ENCODE measurements at regions not wholly inside any gene's neighbourhood (a gene's known extent, or its start where the extent isn't known, plus 50 kb on each side); places are given as distances from the start of the nearest gene placed in this dataset.

DNA sequence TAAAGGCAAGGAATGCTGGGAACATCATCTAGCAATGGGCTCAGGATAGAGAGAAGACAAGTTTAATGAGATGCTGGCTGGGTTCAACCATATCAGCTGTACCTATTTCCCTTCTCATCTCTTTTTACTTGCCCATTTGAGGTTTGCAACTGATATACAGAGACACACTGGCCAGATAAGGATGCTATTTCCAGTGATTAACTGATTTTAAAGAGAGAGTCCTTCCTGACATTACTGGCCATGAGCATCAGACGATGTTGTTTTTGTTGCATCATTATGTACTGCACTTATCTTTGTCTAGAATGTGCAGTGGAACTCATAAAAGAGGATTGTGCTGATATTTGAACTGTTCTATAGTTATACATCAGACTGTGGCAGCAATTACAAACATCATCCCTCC is 252.7 kb downstream of the BTBD3 start:
- H3K27ac Mint-ChIP-seq = no peak overlapping the region
- ChIA-PET CTCF (no interaction called here), POLR2A (no interaction called here)
- H3K4me1 Mint-ChIP-seq (ENCODE audit: low read depth) = no peaks in the 10 kb centered on the region
- peaks cover 35% of the 10 kb centered on the region for H3K9me3 Mint-ChIP-seq
- no peak overlapping the region for H3K4me3 Mint-ChIP-seq
- no peaks in the 10 kb centered on the region for H3K27me3 Mint-ChIP-seq
- H3K36me3 Mint-ChIP-seq = no peaks in the 10 kb centered on the region
- intact Hi-C loops (cut with micrococcal nuclease) = no loop called here
- no peak for DNase-seq

DNA sequence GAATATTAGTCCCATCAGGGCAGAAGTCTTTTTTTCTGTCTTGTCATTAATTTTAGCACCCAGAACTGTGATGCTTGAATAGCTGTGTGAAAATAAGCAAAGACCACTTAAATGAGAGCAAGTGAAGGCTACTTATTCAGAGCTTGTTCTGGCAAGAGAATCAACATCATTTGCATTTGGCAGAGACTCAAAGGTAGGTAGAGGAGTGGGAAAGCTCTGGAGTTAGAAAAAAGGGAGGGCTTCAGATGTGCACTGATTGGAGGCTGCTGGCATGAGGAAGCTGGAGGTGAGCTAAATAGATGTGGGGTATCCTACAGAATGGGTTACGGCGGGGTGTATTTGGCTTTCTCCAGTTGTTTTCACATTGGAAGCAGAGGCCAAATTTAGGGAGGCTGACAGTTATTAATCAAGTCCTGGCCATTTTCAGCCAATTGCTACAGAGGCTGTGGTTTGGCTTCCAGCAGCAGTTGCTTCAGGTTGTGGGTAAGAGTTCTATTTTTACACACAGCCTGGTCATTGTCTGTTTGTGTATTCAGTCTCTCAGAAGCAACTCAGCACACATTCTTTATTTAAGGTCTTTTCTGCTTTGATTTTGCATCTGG is 254.3 kb downstream of the BTBD3 start:
- Mint-ChIP-seq H3K4me3 (no peak overlapping the region), H3K9me3 (peaks cover 37% of the 10 kb centered on the region), H3K27ac (no peak overlapping the region), H3K27me3 (no peaks in the 10 kb centered on the region), H3K36me3 (no peaks in the 10 kb centered on the region), H3K4me1 (ENCODE audit: low read depth) (no peaks in the 10 kb centered on the region)
- intact Hi-C loops (cut with micrococcal nuclease) = no loop called here
- ChIA-PET POLR2A (no interaction called here), CTCF (no interaction called here)
- no peak for DNase-seq

DNA sequence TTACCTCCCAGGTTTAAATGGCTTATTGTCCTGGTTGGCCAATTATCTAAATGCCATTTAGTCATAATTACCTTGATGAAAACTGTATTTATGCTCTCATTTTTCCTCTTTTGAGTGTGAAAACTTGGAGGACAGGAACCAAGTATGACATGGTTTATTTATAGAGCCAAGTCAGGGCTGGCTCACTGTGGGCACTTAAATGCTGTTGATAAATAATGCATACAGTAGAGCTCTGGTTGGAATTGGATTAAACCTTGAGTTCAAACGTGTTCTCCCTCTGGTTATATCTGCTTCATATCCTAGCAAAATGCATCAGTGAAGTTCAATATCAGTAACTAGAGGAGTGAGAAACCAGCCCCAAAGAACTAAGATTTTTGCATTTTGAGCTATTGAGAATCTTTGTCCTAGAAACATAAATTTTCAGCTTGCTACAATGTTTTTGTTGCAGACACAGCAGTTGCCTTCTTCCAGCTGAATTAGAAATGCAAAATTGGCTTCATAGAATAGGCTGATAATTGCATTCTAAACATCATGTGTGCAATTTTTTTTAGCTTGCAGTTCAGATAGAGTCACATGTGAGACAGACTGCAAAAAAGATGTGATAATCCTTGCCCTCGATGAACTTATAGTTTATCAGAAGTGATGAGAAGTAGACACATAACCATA is 255.8 kb downstream of the BTBD3 start:
- Mint-ChIP-seq H3K27ac (no peak overlapping the region), H3K4me1 (ENCODE audit: low read depth) (no peaks in the 10 kb centered on the region), H3K9me3 (peaks cover 26% of the 10 kb centered on the region), H3K4me3 (no peak overlapping the region), H3K36me3 (no peaks in the 10 kb centered on the region), H3K27me3 (no peaks in the 10 kb centered on the region)
- intact Hi-C loops (cut with micrococcal nuclease) = no loop called here
- ChIA-PET CTCF (no interaction called here), POLR2A (no interaction called here)
- DNase-seq = no peak

- ChIA-PET CTCF (no interaction called here), POLR2A (no interaction called here)
- Mint-ChIP-seq H3K4me3 (no peak overlapping the region), H3K36me3 (no peaks in the 10 kb centered on the region), H3K4me1 (ENCODE audit: low read depth) (no peaks in the 10 kb centered on the region), H3K9me3 (peaks cover 21% of the 10 kb centered on the region), H3K27me3 (no peaks in the 10 kb centered on the region), H3K27ac (no peak overlapping the region)
- no peak for DNase-seq
- intact Hi-C loops (cut with micrococcal nuclease) = no loop called here
Measured at GRCh38 chr20:12175538-12175937, 257.8 kb downstream of the BTBD3 start.

GRCh38 chr20:12177657-12178293 is 260.1 kb downstream of the BTBD3 start:
- Mint-ChIP-seq H3K4me1 (ENCODE audit: low read depth) (no peaks in the 10 kb centered on the region), H3K27me3 (no peaks in the 10 kb centered on the region), H3K27ac (no peak overlapping the region), H3K36me3 (no peaks in the 10 kb centered on the region), H3K9me3 (peaks cover 21% of the 10 kb centered on the region), H3K4me3 (no peak overlapping the region)
- intact Hi-C loops (cut with micrococcal nuclease) = no loop called here
- DNase-seq = no peak
- ChIA-PET CTCF (no interaction called here), POLR2A (no interaction called here)

GRCh38 chr20:12179692-12180091 is 262.0 kb downstream of the BTBD3 start:
- no peak for DNase-seq
- ChIA-PET POLR2A (no interaction called here), CTCF (no interaction called here)
- H3K27ac Mint-ChIP-seq = no peak overlapping the region
- no peaks in the 10 kb centered on the region for H3K36me3 Mint-ChIP-seq
- no peak overlapping the region for H3K4me3 Mint-ChIP-seq
- H3K27me3 Mint-ChIP-seq = no peaks in the 10 kb centered on the region
- H3K9me3 Mint-ChIP-seq = peaks cover 19% of the 10 kb centered on the region
- intact Hi-C loops (cut with micrococcal nuclease) = no loop called here
- no peaks in the 10 kb centered on the region for H3K4me1 Mint-ChIP-seq (ENCODE audit: low read depth)

- H3K4me3 Mint-ChIP-seq = no peak overlapping the region
- H3K36me3 Mint-ChIP-seq = no peaks in the 10 kb centered on the region
- no peaks in the 10 kb centered on the region for H3K4me1 Mint-ChIP-seq (ENCODE audit: low read depth)
- H3K27ac Mint-ChIP-seq = no peak overlapping the region
- ChIA-PET CTCF (no interaction called here), POLR2A (no interaction called here)
- no peaks in the 10 kb centered on the region for H3K27me3 Mint-ChIP-seq
- intact Hi-C loops (cut with micrococcal nuclease) = no loop called here
- DNase-seq = no peak
- H3K9me3 Mint-ChIP-seq = peaks cover 18% of the 10 kb centered on the region
Measured at GRCh38 chr20:12180107-12180661, 262.5 kb downstream of the BTBD3 start.

- ChIA-PET CTCF (no interaction called here), POLR2A (no interaction called here)
- H3K9me3 Mint-ChIP-seq = peaks cover 16% of the 10 kb centered on the region
- no peak overlapping the region for H3K27ac Mint-ChIP-seq
- intact Hi-C loops (cut with micrococcal nuclease) = no loop called here
- no peaks in the 10 kb centered on the region for H3K4me1 Mint-ChIP-seq (ENCODE audit: low read depth)
- DNase-seq = no peak
- no peak overlapping the region for H3K4me3 Mint-ChIP-seq
- H3K27me3 Mint-ChIP-seq = no peaks in the 10 kb centered on the region
- no peaks in the 10 kb centered on the region for H3K36me3 Mint-ChIP-seq
Measured at GRCh38 chr20:12198281-12198680, 280.6 kb downstream of the BTBD3 start.

GRCh38 chr20:12199703-12200102 is 282.0 kb downstream of the BTBD3 start:
- intact Hi-C loops (cut with micrococcal nuclease) = no loop called here
- CTCF ChIA-PET = interaction anchor here (0.6 kb wide), 1 partner anchor 551 kb away, joined by 3 read pairs; no protein-coding TSS in a partner anchor
- POLR2A ChIA-PET = no interaction called here
- H3K27ac Mint-ChIP-seq = no peak overlapping the region
- no peaks in the 10 kb centered on the region for H3K36me3 Mint-ChIP-seq
- peaks cover 17% of the 10 kb centered on the region for H3K9me3 Mint-ChIP-seq
- DNase-seq = no peak
- no peaks in the 10 kb centered on the region for H3K27me3 Mint-ChIP-seq
- no peak overlapping the region for H3K4me3 Mint-ChIP-seq
- no peaks in the 10 kb centered on the region for H3K4me1 Mint-ChIP-seq (ENCODE audit: low read depth)

GRCh38 chr20:12201289-12201991 is 283.7 kb downstream of the BTBD3 start:
- Mint-ChIP-seq H3K27me3 (no peaks in the 10 kb centered on the region), H3K4me3 (no peak overlapping the region), H3K36me3 (no peaks in the 10 kb centered on the region), H3K27ac (no peak overlapping the region), H3K4me1 (ENCODE audit: low read depth) (no peaks in the 10 kb centered on the region), H3K9me3 (peaks cover 26% of the 10 kb centered on the region)
- intact Hi-C loops (cut with micrococcal nuclease) = no loop called here
- no peak for DNase-seq
- CTCF ChIA-PET = no interaction called here
- POLR2A ChIA-PET = no interaction called here

- intact Hi-C loops (cut with micrococcal nuclease) = no loop called here
- Mint-ChIP-seq H3K27me3 (no peaks in the 10 kb centered on the region), H3K9me3 (peaks cover 26% of the 10 kb centered on the region), H3K36me3 (no peaks in the 10 kb centered on the region), H3K27ac (no peak overlapping the region), H3K4me3 (no peak overlapping the region), H3K4me1 (ENCODE audit: low read depth) (no peaks in the 10 kb centered on the region)
- CTCF ChIA-PET = no interaction called here
- no peak for DNase-seq
- POLR2A ChIA-PET = no interaction called here
Measured at GRCh38 chr20:12203399-12203798, 285.7 kb downstream of the BTBD3 start.

DNA sequence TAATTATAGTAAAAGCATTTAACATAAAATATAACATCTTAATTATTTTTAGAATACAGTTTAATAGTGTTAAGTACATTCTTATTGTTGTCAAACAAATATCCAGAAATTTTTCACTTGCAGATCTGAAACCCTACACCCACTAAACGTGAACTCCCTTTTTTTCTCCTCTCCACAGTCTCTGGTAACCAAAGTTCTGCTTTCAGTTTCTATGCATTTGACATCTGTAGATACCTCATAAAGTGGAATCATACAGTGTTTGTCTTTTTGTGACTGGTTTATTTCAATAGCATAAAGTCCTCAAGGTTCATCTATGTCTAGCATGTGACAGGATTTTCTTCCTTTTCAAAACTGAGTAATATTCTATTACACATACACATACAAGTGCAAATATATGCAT is 286.3 kb downstream of the BTBD3 start:
- Mint-ChIP-seq H3K36me3 (no peaks in the 10 kb centered on the region), H3K9me3 (peaks cover 23% of the 10 kb centered on the region), H3K27ac (no peak overlapping the region), H3K4me3 (no peak overlapping the region), H3K27me3 (no peaks in the 10 kb centered on the region), H3K4me1 (ENCODE audit: low read depth) (no peaks in the 10 kb centered on the region)
- no peak for DNase-seq
- CTCF ChIA-PET = no interaction called here
- intact Hi-C loops (cut with micrococcal nuclease) = no loop called here
- POLR2A ChIA-PET = no interaction called here

All from activated CD4-positive, alpha-beta memory T cell treated with anti-CD3 and anti-CD28 coated beads for 36 hours (primary cell).